Gastrocnemius medialis (tissue), 4 donors: ENCODE measurements at regions not wholly inside any gene's neighbourhood (a gene's known extent, or its start where the extent isn't known, plus 50 kb on each side); places are given as distances from the start of the nearest gene placed in this dataset.
"Not testable (repeated sequence)": the region's sequence is repeated elsewhere in the genome, so short reads cannot be mapped to it uniquely, and the experiment has no call there.

ENCODE experiments used
- ATAC-seq, 2 donors: fragments of 150-250 bp; one replicate each; pipeline ENCODE4 v1.9.1; 2016
- DNase-seq, 2 donors: peaks; one replicate each; pipeline ENCODE4 v3.0.0-alpha.2; 2019
- H3K27ac ChIP-seq, 4 donors: fragments of 200-600 bp; sonication (generic); 1 replicate in 1 of 4; 2 replicates in 3 of 4; pipeline ENCODE4 v1.5.1; 2016 to 2018; ENCODE audit warnings: mild to moderate bottlenecking in 2 of 4, moderate library complexity in 1 of 4
- H3K27me3 ChIP-seq, 3 donors: fragments of 200-600 bp; sonication (generic) in 2 of 3; 1 replicate in 1 of 3; 2 replicates in 2 of 3; pipeline versions ENCODE4 v1.5.1 to v1.6.0; 2016 to 2019; ENCODE audit warnings: mild to moderate bottlenecking in 1 of 3, moderate library complexity in 1 of 3
- H3K36me3 ChIP-seq, 2 donors: fragments of 200-600 bp; sonication (generic) in 1 of 2; one replicate each; pipeline ENCODE4 v1.5.1; 2017 to 2018
- H3K4me1 ChIP-seq, 2 donors: fragments of 200-600 bp; sonication (generic) in 1 of 2; one replicate each; pipeline ENCODE4 v1.5.1; 2016 to 2017; ENCODE audit warnings: mild to moderate bottlenecking in 2 of 2
- H3K4me3 ChIP-seq, 4 donors: fragments of 200-600 bp; sonication (generic) in 3 of 4; 1 replicate in 1 of 4; 2 replicates in 3 of 4; pipeline ENCODE4 v1.5.1; 2016 to 2019; ENCODE audit warnings: mild to moderate bottlenecking in 2 of 4
- H3K9me3 ChIP-seq, 3 donors: fragments of 200-600 bp; sonication (generic) in 2 of 3; 1 replicate in 1 of 3; 2 replicates in 2 of 3; pipeline ENCODE4 v1.5.1; 2016 to 2019
- CTCF ChIP-seq, 5 experiments: fragments of 450-650 bp in 3 of 5; fragments of 200-600 bp in 2 of 5; sonication (generic) in 2 of 5; IDR thresholded peaks in 4 of 5; conservative IDR thresholded peaks in 1 of 5; 1 replicate in 4 of 5; 2 replicates in 1 of 5; pipeline ENCODE4 v1.5.1; 2016 to 2019; ENCODE audit warnings: antibody characterized with exemption in 5 of 5, mild to moderate bottlenecking in 3 of 5, moderate library complexity in 3 of 5
- POLR2A ChIP-seq, 2 donors: fragments of 450-650 bp; IDR thresholded peaks; one replicate each; pipeline ENCODE4 v1.6.1; 2017; ENCODE audit warnings: antibody characterized with exemption in 2 of 2, mild to moderate bottlenecking in 2 of 2, moderate library complexity in 2 of 2
- in situ Hi-C, 4 donors: fragments of 200-750 bp; cut with MboI; loops; one replicate each; pipeline versions ENCODE4 v1.15.0 to v1.8.0; 2017; ENCODE audit warnings: low sequenced_read_pairs in 4 of 4
- intact Hi-C: fragments of 100-400 bp; cut with DNase I; formaldehyde crosslinking; loops from one replicate; pipeline ENCODE4 v1.15.1; 2023; ENCODE audit warnings: low total_unique reads

GRCh38 chr5:72588640-72589039, 81.4 kb upstream of the ZNF366 start:
- DNase-seq (no peak), ATAC-seq (no peak)
- H3K27ac ChIP-seq: no peak overlapping the region
- TF ChIP-seq POLR2A (IDR thresholded peaks at IDR 0.05) (no peak), CTCF (IDR thresholded peaks at IDR 0.05 in 4 of 5, conservative IDR thresholded peaks at IDR 0.05 in 1 of 5) (no peak)
- no peaks in the 10 kb centered on the region for H3K9me3 ChIP-seq
- intact Hi-C loops: no loop called here
- in situ Hi-C loops: no loop called here
- no peaks in the 10 kb centered on the region for H3K36me3 ChIP-seq
- no peaks in the 10 kb centered on the region for H3K4me1 ChIP-seq
- no peaks in the 10 kb centered on the region for H3K27me3 ChIP-seq
- no peak overlapping the region for H3K4me3 ChIP-seq

GRCh38 chr5:72587661-72588308, 80.6 kb upstream of the ZNF366 start:
- no peaks in the 10 kb centered on the region for H3K9me3 ChIP-seq
- no peaks in the 10 kb centered on the region for H3K27me3 ChIP-seq
- H3K4me3 ChIP-seq: no peak overlapping the region
- intact Hi-C loops (no loop called here), in situ Hi-C loops (no loop called here)
- TF ChIP-seq POLR2A (IDR thresholded peaks at IDR 0.05) (no peak), CTCF (IDR thresholded peaks at IDR 0.05 in 4 of 5, conservative IDR thresholded peaks at IDR 0.05 in 1 of 5) (no peak)
- no peak overlapping the region for H3K27ac ChIP-seq
- no peaks in the 10 kb centered on the region for H3K36me3 ChIP-seq
- no peak for ATAC-seq
- no peak for DNase-seq
- no peaks in the 10 kb centered on the region for H3K4me1 ChIP-seq

- H3K27me3 ChIP-seq: no peaks in the 10 kb centered on the region
- TF ChIP-seq POLR2A (IDR thresholded peaks at IDR 0.05): no peak
- no peak for TF ChIP-seq CTCF (IDR thresholded peaks at IDR 0.05 in 4 of 5, conservative IDR thresholded peaks at IDR 0.05 in 1 of 5)
- no peak for ATAC-seq
- H3K27ac ChIP-seq: no peak overlapping the region
- DNase-seq: no peak
- H3K4me3 ChIP-seq: no peak overlapping the region
- no peaks in the 10 kb centered on the region for H3K4me1 ChIP-seq
- H3K36me3 ChIP-seq: no peaks in the 10 kb centered on the region
- in situ Hi-C loops: no loop called here
- intact Hi-C loops: no loop called here
- H3K9me3 ChIP-seq: no peaks in the 10 kb centered on the region
Measured at GRCh38 chr5:72586788-72587530, 79.7 kb upstream of the ZNF366 start.

- H3K27ac ChIP-seq: no peak overlapping the region
- peak in 1 of 2 donors; percentile 36 for ATAC-seq
- no peak for DNase-seq
- no peaks in the 10 kb centered on the region for H3K9me3 ChIP-seq
- H3K4me3 ChIP-seq: no peak overlapping the region
- no peaks in the 10 kb centered on the region for H3K27me3 ChIP-seq
- no peaks in the 10 kb centered on the region for H3K36me3 ChIP-seq
- peak in 1 of 5 experiments; percentile 11 for TF ChIP-seq CTCF (IDR thresholded peaks at IDR 0.05 in 4 of 5, conservative IDR thresholded peaks at IDR 0.05 in 1 of 5)
- no peak for TF ChIP-seq POLR2A (IDR thresholded peaks at IDR 0.05)
- in situ Hi-C loops (no loop called here), intact Hi-C loops (no loop called here)
- no peaks in the 10 kb centered on the region for H3K4me1 ChIP-seq
Measured at GRCh38 chr5:72584466-72584865, 77.3 kb upstream of the ZNF366 start.

GRCh38 chr5:72579290-72579689, 72.1 kb upstream of the ZNF366 start:
- ATAC-seq, in situ Hi-C loops, H3K4me3 ChIP-seq, H3K9me3 ChIP-seq, intact Hi-C loops, H3K4me1 ChIP-seq, H3K27me3 ChIP-seq, DNase-seq, H3K27ac ChIP-seq, H3K36me3 ChIP-seq: not testable (repeated sequence)
